NCI-H2196 treated with DMSO at 0.1 percent for 48 hours (cell line): ENCODE measurements at regions not wholly inside any gene's neighbourhood (a gene's known extent, or its start where the extent isn't known, plus 50 kb on each side); places are given as distances from the start of the nearest gene placed in this dataset.

Experiments used
- DNase-seq: peaks from one replicate; lab custom pipeline; 2025; ENCODE audit not compliant: unreplicated experiment; lab: John Stamatoyannopoulos, UW

DNA sequence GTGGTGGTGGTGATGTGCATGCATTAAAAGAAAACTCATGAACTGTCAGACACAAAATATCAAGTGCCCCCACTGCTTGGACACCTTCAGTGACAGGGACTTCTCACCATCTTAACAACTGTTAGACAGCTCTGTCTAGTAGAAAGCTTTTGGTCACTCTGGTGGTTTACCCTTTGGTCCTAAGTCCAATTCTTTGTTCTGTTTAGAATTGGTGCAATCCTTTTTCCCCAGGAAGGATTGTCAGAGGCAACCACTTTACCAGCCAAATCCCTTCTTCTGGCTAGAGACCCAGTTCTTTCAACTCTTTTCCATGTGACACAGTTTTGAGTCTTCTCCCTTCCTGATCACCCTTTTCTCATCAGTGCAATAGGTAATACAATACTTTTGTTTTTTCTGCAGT, 140.2 kb downstream of the SEC61B start:
- DNase-seq = no peak

DNA sequence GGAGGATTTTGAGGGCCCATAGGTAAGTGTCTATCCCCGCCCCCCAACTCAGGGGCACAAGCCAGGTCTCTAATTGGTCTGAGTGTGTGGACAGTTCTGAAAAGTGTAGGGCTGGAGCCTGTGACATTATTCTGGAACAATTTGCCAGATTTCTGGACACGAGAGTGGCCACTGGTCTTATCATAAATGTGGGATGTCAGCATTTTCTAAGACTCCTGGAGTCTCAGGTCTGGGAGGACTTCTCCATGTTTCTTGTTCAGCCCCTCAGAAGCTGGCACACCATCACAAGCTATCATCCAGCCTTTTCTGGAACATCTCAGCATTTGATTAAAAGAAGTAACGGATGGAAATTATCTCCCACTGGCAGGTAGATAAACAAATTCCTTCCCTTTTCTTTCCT, 141.4 kb downstream of the SEC61B start:
- DNase-seq = no peak

DNA sequence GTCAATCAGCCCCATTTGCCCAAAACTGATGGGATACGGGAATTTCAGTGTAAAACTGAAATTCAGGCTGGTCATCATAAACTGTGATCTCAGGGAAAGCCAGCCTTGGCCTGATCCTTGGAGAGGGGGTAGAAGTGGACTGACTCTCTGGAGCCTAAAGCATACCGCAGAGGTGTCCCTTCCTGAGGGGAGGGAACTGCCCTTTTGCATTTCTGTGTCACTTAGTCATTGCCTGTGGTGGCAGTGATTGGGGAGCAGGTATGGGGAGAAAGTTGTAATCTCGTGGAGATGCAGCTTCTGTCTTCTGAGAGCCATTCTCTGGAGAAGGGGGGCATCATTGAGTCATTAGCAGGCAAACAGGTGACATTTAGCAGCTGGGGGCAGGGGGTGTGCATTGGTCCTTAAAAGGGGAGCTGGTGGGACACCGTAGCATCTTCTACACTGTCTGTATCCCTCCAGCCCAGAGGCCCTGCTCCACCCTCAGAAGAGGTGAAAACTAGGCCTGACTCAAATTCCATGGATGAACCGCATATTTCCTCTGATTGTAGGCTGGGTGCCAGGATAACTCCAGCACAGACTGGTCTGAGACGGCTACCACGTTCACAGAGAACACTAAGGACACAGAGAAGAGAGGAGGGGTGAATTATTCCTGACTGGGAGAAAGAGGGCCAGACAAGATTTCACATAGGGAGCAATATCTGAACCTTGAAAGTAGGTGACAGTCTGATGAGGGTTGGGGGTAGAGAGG, 143.3 kb downstream of the SEC61B start:
- no peak for DNase-seq

DNA sequence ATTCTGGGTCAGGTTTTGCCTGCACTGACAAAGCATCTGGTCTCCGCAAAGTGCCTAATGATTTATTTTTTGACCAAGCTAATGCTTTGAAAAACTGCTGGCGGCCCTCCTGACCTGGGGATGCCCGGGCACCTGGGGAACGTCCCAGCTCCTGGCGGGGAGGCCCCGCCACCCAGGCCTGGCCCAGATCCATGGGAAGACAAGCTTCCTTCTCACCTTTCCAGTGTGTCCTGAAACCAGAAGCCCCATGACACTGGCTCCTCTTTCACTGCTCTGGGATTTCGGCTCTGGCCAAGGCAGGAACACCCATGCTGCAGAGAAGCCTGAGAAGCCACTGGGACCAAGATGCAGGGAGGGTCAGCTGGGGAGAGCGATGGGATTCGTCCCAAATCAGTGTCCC, 144.1 kb downstream of the SEC61B start:
- DNase-seq = no peak

DNA sequence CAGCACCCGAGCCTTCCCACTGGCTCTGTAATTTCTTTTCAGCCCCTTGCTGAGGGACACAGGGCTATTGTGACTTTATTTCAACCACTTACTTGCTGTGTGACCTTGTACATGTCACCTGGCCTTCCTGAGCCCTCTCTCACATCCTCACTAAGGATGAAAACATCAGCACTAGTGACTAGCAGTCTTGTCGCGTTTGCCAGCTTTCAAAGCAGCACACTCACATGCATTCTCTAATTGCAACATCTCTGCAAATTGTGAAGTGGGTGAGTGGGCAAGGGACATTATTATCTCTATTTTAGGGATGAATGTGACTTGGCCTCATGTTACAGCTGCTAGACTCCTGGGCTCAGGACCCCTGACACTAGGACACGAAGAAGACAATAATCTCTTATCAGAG, 144.5 kb downstream of the SEC61B start:
- no peak for DNase-seq

DNA sequence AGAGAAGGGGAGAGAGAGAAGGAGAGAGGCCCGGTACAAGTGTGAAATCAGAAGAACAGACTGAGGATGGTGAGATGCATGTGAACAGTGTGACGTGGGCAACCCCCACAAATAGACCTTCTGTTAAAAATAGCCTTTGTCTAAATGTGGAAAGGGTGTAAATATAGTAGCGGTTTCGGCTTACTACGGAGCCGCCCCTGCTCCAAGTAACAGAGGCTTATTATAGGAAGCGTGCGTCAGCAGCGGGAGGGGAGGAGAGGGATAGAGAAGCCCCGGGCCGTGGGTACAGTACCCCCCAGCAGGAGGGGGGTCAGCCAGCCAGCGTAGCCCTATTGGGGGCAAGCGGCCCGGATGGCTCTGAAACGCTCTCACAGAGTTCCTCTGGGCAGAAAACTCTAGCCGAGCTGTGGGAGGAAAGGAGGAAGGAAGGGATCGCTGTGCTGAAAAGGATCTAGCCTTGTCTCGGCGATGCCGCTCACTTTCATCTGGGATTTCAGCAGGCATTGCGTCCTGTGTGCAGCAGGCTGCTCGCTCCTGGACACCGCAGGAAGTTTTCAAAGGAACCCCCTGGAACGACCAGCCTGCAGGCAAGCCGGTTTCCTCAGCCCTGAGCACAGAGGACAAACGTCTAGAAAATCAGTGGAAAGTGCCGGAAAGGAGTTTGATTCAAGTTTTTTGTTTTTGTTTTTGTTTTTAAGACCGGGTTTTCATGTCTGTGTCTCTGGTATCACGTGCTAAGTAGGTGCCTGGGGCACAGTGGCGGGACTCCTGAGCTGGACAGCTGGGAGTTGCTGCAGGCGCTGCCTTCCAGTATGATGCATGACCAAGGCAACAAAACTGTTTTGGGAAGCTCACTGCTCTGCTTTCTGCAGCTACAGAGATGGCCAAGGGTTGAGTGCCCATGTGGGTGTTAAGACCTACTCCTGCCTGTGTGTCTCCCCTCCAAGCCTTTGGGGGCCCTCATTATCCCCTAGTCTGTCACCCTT, 146.6 kb downstream of the SEC61B start:
- DNase-seq = no peak

DNA sequence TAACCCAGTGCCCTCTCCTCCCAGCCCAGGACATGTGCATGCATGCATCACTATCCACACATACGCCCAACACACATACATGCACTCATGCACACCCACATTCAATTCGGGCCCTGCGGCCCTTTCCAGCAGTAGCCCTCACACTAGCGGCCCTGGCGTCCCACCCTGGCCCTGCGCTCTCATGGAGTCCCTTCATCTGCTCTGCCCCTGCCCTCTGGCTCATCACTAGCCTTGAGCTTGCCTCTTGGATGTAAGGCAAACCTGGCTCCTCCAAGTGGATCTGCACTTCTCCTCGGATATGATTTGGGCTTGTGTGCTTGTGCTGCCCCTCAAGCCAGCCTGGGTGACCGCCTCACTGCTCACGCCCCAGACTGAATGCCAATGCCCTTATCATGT, 147.2 kb downstream of the SEC61B start:
- DNase-seq = no peak

DNA sequence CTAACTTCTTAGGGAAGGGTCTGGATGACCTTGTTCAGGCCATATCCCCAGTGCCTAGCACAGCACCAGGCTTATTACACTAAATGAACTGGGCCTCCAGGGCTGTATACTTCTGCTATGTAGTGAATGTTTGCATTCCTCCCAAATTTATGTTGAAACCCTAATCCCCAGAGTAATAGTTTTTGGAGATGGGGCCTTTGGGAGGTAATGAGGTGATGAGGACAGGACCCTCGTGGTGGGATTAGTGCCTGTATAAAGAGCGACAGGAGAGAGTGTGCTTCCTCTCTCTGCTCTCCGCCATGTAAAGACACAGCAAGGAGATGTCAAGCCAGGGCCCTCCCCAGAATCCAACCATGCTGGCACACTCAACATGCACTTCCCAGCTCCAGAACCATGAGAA, 148.3 kb downstream of the SEC61B start:
- DNase-seq = no peak

DNA sequence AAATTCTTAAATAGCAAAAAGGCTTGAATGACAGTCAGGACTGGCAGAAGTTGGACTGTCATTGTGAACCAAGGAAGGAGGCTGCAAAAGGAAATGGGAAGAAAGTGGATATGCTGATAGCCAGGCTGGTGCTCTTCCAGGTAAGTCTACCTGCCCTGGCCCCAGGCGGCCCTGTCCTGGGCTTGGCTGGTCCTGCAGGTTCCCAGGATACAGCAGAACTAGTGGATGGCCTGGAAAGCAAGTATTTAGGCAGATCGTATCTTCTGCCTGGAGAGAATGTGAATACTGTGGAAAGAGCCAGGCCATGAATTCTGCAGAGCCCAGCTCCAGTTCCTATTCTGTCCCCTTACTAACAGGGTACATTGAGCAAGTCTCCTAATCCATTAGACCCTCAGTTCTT, 149.3 kb downstream of the SEC61B start:
- DNase-seq = no peak

DNA sequence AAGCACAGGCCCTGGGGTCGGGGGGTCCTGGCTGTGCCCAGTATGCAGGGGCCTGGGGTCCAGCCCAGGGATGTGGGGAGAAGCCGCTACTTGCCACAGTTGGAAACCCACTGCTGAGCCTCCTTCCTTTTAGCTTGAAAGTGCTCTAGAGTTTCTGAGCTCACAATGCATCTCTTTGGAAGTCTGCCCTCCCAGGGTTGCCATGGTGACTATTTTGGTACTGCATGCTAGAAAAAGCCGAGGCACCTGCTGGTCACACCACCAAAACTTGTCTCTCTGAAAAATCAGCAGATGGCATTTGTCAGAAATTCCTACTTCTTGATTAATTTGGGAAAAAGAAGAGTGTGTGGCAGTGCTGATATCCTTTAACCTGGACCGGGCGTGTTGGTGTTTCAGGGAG, 151.8 kb downstream of the SEC61B start:
- no peak for DNase-seq

DNA sequence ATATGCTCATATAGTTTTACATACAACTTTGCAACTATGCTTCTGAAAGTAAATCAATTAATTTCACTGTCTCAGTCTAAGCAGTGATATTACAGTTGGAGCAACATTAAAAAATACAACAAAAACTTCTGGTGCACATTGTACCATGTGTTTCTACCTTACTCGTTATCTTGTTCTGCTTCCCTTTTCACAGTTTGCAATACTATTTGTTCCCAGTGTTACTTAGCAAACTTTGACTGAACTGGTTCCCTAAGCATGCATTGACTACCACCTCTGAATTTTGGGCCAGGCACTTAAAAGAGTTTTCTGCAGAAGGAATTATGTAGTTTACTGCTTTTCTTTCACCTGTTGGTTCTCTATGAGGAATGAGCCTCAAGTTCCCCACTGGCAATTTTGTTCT, 152.7 kb downstream of the SEC61B start:
- no peak for DNase-seq

DNA sequence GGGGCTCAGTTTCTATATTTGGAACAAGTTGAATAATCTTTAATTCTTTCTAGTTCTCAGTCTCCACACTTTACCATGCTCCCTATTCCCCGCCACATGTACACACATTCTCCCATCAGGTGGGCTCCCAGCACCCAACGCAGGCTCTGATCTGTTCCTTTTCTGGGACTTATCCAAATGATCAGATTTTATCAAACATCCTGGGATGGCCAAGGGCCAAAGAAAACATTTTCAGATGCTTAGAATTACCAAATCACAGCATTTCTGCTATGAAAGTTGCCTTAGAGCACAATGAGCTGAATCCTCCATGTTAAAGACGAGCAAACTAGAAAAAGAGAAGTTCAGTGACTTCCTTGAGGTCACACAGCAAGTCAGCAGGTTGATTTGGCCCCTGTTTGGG, 153.4 kb downstream of the SEC61B start:
- no peak for DNase-seq

DNA sequence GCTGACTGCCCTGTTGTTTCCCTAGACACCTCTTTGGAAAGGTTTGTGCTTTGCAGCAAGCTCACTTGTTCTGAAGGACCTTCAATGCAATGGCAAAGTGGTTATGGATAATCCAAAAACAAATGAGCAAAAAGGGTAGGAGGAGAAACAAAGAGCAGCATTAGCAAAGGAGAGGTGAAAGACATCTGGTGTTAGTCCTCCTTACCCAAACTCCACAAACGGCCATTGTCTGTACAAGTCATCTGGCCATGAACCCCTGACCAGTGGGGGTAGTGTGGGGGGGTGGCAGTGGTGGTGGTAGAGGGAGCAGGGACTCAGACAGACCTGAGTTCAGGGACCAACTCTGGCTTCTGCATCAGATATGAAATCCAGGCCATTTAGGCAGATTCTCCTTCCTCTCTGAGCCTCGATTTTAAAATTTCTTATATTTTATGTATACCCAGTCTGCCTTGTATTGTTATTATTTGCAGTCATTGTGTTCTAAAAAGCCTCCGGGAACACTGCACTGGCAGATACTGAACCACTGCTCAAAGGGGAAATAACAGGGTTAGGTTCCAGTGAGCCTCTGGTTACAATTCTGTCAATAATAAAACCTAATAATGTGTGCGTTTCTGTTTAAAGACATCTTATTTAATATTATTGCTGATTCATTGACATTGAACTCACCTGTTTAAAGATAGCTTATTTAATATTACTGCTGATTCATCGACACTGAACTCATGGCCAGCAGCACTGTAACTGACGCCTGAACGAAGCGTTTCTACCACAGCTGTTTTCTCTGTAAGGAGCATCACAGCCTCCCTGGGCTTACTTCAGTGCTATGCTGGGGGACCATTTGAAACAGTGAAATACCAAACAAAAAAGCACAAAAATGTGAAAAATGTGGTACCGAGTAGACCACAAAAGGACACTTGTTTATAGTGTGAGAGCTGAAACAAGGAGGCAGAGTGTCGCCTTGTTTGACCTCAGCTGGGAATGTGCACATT, 156.0 kb downstream of the SEC61B start:
- DNase-seq = no peak

DNA sequence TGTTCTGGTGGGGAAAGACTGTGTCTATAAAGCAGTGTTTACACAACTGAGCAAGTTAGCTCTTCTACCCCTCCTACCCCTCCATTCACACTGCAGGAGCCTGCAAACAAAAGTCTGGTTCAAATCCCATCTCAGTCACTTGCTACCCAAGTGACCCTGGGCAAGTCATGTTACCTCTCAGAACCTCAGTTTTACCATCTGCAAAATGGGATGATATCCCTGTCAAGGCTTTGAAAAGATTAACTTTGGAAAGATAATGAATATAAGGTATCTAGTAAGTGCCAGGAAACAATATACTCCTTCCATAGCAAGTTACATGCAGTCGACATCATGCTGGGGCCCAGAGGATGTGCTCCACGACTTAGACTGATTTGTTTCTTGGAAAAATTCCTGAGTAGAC, 161.5 kb downstream of the SEC61B start:
- DNase-seq = no peak

DNA sequence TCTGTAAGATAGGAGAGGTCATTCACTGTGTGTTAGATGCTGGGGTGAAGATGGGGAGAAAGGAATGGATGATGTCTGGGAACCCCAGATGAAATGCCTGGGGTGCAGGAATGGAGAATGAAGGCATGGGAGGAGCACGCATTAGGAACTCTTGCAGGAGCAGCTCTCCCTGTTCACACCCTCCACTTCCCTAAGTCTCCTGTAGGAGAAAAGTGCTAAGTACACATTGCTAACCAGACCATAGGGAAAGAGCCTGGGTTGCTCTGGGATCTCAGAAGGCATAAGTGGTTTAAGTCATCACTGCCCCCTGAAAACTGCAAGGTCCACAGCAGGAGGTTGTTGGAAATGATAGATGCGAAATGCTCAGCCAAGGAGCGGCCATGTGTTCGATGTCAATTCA, 163.1 kb downstream of the SEC61B start:
- DNase-seq = no peak

DNA sequence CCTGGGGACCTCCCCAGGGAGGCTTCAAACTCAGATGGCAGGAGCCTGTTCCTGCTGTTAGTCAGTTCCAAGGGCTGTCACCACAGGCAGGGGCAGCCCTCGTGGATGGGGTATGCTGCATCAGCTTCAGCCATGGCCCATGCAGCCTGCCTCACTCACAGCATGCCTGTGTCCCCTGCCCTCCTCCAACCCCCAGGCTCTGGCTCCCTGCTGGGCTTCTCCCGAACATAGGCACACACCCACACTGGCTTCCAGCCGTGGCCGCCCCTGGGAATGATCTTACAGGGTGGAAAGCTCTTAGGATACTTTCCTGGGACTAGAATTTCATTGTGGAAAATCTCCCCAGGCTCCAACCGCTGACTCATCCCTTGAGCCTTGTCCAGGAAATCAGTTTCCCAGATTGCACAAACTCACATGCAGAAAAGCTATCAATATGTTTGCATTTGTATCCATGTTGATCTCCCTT, 163.8 kb downstream of the SEC61B start:
- DNase-seq = no peak

DNA sequence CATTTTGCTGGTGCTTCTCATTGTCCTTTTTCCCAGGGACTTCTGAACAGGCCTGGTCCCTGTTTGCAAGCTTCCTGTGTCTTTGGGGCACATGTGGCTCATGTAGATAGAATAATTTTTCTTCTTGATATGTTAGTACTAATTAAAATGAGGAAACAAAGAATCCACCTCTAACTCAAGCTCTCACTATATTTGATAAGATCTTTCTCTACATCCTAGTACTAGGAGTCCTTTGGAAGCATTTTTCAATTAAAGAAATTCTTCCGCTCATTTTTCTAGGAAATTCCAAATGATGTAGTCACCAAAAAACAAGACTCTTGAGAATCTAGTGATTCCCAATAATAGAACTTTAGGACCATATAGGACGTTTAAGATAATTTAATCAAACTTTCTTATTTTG, 165.3 kb downstream of the SEC61B start:
- no peak for DNase-seq

DNA sequence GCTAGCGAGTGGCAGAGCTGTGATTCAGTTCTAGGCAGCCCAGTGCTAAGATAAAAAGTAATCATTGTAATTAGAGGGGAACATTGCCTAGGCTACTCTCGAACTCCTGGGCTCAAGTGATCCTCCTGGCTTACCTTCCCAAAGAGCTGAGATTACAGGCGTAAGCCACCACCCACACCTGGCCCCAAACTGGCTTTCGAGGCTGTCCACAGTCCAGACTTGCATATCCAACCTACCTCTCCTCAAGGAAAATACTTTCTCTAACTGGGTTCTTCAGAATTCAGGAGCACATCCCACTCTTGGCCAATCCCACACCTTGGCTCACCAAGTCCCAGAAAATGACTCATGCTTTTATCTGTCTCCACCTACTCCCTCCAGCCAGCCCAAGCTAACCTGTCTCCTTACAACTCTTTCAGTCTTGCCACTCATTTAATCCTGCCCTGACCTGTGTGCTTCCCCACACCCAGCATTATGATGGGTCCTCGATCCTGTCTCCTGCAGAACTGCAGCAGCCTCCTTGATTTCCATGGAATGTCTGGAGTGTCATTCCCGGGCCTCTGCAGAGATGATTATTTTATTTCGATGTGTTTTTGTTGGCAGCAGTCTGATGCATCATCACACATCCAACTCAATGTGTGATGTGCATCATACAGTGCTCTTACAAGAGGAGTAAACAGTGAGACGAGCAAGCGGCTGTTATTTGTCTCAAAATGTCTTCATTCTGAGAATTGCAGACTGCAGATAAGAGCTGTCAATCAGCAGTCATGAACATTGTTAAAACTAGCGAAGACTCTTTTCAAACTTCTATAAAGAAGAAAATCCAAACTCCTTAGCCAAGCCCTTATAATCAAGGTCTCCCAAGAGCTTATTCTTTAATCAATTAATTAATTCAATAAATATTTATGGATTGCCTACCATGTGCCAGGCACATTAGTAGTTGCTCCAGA, 167.3 kb downstream of the SEC61B start:
- DNase-seq = no peak

DNA sequence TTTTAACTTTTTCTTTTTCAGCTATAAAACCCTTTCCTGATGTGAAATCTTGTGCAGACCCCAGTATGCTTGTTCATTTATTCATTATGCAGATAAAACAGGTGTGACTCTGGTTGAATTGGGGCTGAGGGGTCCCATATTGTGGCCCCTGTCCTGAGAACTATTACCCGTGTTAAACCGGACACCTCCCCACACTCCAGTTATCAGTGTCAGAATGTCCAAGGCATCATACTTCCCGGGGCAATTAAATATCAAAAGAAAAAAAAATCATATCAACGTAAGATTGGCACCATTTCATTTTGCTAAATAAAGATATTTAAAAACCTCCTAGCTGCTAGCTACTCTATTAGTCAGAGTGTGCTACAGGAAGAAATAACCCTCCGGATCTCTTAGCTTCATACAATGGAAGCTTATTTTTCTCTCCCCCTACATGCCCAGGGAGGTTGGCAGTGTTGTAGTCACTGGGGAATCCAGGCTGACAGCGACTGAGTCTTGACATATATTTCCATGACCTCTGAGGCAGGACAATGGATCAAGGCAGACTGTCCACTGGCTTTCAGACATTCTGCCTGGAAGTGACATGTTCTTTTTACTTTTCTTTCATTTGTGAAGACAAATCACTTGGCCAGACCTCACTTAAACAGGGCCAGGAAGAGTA, 170.0 kb downstream of the SEC61B start:
- DNase-seq = no peak
